Colonic mucosa (tissue), 4 donors: ENCODE measurements at regions not wholly inside any gene's neighbourhood (a gene's known extent, or its start where the extent isn't known, plus 50 kb on each side); places are given as distances from the start of the nearest gene placed in this dataset.

Experiments used
- DNase-seq: peaks from one replicate; pipeline ENCODE4 v3.0.0-alpha.2; 2020
- H3K27ac ChIP-seq: fragments of 200-600 bp; one replicate; pipeline ENCODE4 v1.8.0; 2021
- H3K27me3 ChIP-seq: fragments of 200-600 bp; one replicate; pipeline ENCODE4 v1.8.0; 2021
- H3K36me3 ChIP-seq: fragments of 200-600 bp; one replicate; pipeline ENCODE4 v1.8.0; 2021
- H3K4me1 ChIP-seq: fragments of 200-600 bp; one replicate; pipeline ENCODE4 v1.8.0; 2021; ENCODE audit warnings: mild to moderate bottlenecking
- H3K4me3 ChIP-seq: fragments of 200-600 bp; one replicate; pipeline ENCODE4 v1.8.0; 2021
- H3K9ac ChIP-seq, 2 donors: one replicate each; pipeline ENCODE4 v1.7.0; 2013; ENCODE audit warnings: control low read depth in 2 of 2, low read depth in 2 of 2, low read length in 2 of 2
- H3K9me3 ChIP-seq: fragments of 200-600 bp; one replicate; pipeline ENCODE4 v1.8.0; 2021
- intact Hi-C: fragments of 100-400 bp; cut with DNase I; formaldehyde crosslinking; loops from one replicate; pipeline ENCODE4 v1.14.1; 2022
- TF ChIP-seq, protein P1 (sequence below): fragments of 200-600 bp; IDR thresholded peaks from one replicate; pipeline ENCODE4 v1.8.0; 2022; ENCODE audit warnings: antibody characterized with exemption, mild to moderate bottlenecking
- donor health status: healthy.
- donor health status: DM: no; HTN: no; CAD: no.
- donor health status: DM: no; HTN: no; CAD: no.

DNA sequence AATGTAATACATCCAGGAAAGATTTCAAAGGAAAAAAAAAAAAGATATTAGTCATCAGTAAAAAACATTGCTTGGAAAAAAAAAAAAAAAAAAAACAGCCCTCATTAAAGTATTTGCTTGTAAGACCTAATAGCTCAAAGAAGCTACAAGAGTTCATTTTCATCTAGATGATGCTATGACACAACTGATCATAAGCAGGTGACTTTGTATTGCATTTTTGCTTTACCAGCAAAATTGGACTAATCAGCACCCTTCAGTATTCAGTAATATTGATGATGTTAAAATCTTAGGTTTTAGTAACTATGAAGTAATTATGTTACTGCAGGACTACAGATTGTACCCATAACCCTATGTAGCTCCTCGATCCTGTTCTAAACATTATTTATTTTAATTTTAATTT is 214.7 kb upstream of the CADM2 start:
- intact Hi-C loops = no loop called here

DNA sequence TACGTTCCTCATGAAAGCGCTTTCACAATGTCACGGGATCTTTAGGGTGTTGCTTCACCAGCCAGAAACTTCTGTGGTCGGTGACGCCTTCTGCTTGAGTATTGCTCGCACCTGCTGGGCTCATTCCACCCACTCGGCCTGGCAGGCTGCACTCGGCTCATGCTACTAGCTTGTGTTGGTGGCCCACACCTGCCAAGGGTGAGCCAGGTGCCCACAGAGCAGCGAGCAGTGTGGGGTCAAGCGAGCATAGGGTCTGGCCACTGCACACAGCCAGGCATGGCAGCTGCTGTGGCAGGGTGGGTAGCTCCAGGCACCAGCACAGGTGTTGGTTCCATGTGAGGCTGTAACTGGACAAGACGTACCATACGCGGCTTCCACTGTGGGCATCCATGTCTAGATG is 202.9 kb upstream of the CADM2 start:
- TF ChIP-seq, protein P1, sequence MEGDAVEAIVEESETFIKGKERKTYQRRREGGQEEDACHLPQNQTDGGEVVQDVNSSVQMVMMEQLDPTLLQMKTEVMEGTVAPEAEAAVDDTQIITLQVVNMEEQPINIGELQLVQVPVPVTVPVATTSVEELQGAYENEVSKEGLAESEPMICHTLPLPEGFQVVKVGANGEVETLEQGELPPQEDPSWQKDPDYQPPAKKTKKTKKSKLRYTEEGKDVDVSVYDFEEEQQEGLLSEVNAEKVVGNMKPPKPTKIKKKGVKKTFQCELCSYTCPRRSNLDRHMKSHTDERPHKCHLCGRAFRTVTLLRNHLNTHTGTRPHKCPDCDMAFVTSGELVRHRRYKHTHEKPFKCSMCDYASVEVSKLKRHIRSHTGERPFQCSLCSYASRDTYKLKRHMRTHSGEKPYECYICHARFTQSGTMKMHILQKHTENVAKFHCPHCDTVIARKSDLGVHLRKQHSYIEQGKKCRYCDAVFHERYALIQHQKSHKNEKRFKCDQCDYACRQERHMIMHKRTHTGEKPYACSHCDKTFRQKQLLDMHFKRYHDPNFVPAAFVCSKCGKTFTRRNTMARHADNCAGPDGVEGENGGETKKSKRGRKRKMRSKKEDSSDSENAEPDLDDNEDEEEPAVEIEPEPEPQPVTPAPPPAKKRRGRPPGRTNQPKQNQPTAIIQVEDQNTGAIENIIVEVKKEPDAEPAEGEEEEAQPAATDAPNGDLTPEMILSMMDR = no peak
- Histone ChIP-seq H3K9ac (no peak overlapping the region), H3K4me3 (no peak overlapping the region), H3K27me3 (no peaks in the 10 kb centered on the region), H3K9me3 (no peaks in the 10 kb centered on the region), H3K4me1 (no peaks in the 10 kb centered on the region), H3K36me3 (no peaks in the 10 kb centered on the region), H3K27ac (no peak overlapping the region)
- intact Hi-C loops = no loop called here
- DNase-seq = no peak

More for the DNA sequence above, 214.7 kb upstream of the CADM2 start:
- DNase-seq = no peak
- H3K27ac ChIP-seq = no peak overlapping the region
- no peaks in the 10 kb centered on the region for H3K9me3 ChIP-seq
- H3K27me3 ChIP-seq = no peaks in the 10 kb centered on the region
- no peaks in the 10 kb centered on the region for H3K36me3 ChIP-seq
- H3K4me3 ChIP-seq = no peak overlapping the region
- no peaks in the 10 kb centered on the region for H3K4me1 ChIP-seq
- H3K9ac ChIP-seq = no peak overlapping the region
- TF ChIP-seq, protein P1 = no peak

DNA sequence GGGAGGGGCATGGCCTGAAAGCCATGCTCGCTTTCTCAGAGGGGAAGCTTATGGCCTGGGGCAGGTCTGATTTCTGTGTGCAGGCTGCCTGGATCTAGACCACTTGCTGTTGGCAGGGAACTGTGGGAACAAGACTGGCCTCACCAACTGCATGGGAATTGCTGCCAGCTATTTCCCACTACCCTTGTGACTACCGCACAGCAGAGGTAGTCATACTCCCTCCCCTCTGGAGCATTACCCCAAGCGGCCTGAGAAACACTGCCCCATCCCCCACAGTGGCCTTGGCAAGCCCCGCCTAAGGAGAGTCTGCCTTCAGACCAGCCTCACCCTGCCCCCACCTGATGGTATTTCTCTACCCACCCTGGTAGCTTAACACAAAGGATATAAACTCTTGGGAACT is 199.4 kb upstream of the CADM2 start:
- intact Hi-C loops = no loop called here
- TF ChIP-seq, protein P1 = no peak

DNA sequence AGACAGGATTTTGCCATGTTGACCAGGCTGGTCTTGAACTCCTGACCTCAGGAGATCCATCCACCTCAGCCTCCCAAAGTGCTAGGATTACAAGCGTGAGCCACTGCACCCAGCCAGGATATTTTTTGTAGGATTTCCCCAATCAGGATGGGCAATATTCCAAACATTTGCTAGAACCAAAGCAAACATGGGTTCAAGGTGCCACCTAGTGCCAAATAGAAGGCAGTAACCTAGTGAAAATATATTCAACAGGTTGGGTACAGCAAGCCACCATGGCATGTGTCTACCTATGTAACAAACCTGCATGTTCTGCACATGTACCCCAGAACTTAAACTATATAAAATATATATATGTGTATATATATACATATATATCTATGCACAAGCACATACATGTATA is 185.9 kb upstream of the CADM2 start:
- intact Hi-C loops = no loop called here
- TF ChIP-seq, protein P1 = no peak
- no peak for DNase-seq

More for the DNA sequence above, 199.4 kb upstream of the CADM2 start:
- Histone ChIP-seq H3K36me3 (no peaks in the 10 kb centered on the region), H3K27ac (no peak overlapping the region), H3K27me3 (no peaks in the 10 kb centered on the region), H3K9me3 (no peaks in the 10 kb centered on the region), H3K9ac (no peak overlapping the region), H3K4me3 (no peak overlapping the region), H3K4me1 (no peaks in the 10 kb centered on the region)
- no peak for DNase-seq

DNA sequence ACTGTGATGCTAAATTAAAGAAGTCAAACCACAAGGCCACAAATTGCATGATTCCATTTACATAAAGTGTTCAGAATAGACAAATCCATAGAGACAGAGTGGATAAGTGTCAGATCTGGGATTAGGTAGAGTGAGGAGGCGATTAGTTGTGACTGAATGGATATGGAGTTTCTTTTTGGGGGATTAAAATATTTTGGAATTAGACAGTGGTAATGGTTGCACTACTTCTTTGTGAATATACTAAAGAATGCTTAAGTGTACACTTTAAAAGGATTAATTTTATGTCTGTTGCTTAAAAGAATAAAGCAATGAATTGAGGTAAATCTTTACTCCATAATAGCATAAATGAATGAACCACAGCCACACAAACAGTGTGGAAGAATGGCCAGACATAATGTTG is 175.5 kb upstream of the CADM2 start:
- no peaks in the 10 kb centered on the region for H3K4me1 ChIP-seq
- no peak overlapping the region for H3K9ac ChIP-seq
- H3K36me3 ChIP-seq = no peaks in the 10 kb centered on the region
- intact Hi-C loops = no loop called here
- no peak for DNase-seq
- no peak overlapping the region for H3K4me3 ChIP-seq
- TF ChIP-seq, protein P1 = no peak
- no peaks in the 10 kb centered on the region for H3K9me3 ChIP-seq
- H3K27me3 ChIP-seq = no peaks in the 10 kb centered on the region
- no peak overlapping the region for H3K27ac ChIP-seq

More for the DNA sequence above, 185.9 kb upstream of the CADM2 start:
- Histone ChIP-seq H3K27ac (no peak overlapping the region), H3K9me3 (no peaks in the 10 kb centered on the region), H3K4me3 (no peak overlapping the region), H3K9ac (no peak overlapping the region), H3K36me3 (no peaks in the 10 kb centered on the region), H3K27me3 (no peaks in the 10 kb centered on the region), H3K4me1 (no peaks in the 10 kb centered on the region)

DNA sequence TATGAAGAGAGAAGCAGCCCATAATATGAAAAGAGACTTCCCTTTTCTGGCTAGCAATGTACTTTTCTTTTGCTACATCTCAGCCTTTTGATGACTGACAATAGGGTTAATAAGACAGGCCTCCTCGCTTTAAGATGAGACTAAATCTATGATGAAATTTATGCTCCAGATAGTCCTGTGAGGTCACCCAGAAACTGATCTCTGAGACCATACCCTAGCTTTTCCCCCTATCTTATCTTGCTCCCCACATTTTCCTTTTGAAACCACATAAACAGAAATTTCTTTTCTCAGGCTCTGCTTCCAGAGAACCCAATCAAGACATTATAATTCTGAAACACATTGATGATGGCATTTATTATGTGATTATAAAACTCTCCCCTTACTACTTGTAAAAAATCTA is 168.8 kb upstream of the CADM2 start:
- no peak for DNase-seq
- intact Hi-C loops = no loop called here
- Histone ChIP-seq H3K9me3 (no peaks in the 10 kb centered on the region), H3K9ac (no peak overlapping the region), H3K27me3 (no peaks in the 10 kb centered on the region), H3K4me1 (no peaks in the 10 kb centered on the region), H3K4me3 (no peak overlapping the region), H3K27ac (no peak overlapping the region), H3K36me3 (no peaks in the 10 kb centered on the region)
- TF ChIP-seq, protein P1 = no peak
